GM18505 (cell line): ENCODE measurements at regions not wholly inside any gene's neighbourhood (a gene's known extent, or its start where the extent isn't known, plus 50 kb on each side); places are given as distances from the start of the nearest gene placed in this dataset.
"Not testable (repeated sequence)": the region's sequence is repeated elsewhere in the genome, so short reads cannot be mapped to it uniquely, and the experiment has no call there.

Source experiments
- ATAC-seq: cut with Tn5 transposase; IDR thresholded peaks from one replicate; pipeline ENCODE4 v1.9.1; 2021; ENCODE audit not compliant: unreplicated experiment
- POLR2A ChIP-seq: IDR thresholded peaks from 4 replicates; pipeline ENCODE4 v1.6.1; 2011; ENCODE audit warnings: borderline replicate concordance; ENCODE audit not compliant: insufficient read depth, insufficient read length; ENCODE audit errors: extremely low read depth

GRCh38 chr14:106606936-106607335 is 1080.6 kb downstream of the TMEM121 start:
- no peak for TF ChIP-seq POLR2A
- ATAC-seq: no peak

DNA sequence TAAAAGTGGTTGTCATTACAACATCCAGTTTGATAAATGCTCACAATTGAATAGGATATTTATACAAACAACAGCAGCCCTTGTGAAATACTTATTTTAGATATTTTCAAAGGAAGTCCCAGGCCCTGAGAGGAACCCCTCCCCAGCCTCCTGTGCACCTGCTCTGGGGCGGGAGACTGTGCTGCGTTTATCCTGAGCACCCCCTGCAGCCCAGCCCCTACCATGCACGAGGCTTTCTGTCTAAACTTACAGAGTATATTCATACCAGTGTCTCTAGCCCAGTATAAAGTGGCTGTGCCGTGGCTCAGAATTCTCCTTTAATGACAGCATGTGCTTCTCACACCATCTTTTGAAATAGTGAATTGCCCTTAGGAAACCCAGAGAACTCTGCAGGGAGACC is 1084.3 kb downstream of the TMEM121 start:
- no peak for TF ChIP-seq POLR2A
- no peak for ATAC-seq

DNA sequence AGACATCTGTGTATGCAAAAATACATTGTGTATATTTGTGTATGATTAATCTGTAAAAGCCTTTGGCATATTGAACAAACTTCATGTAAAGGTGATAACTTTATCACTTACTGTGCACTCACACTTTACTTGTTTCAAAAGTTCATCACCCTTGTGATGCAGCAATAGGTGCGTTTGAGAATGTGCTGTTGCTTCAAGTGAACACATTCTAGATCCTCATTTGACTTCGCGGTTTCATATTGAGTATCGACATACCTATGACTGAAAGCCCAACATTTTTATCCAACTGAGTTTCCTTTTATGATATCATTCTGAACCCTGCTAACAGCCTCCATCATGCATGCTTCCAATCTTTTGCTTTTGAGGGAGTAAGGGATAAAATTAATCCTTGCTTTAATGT is 1086.9 kb downstream of the TMEM121 start:
- no peak for ATAC-seq
- TF ChIP-seq POLR2A: no peak

DNA sequence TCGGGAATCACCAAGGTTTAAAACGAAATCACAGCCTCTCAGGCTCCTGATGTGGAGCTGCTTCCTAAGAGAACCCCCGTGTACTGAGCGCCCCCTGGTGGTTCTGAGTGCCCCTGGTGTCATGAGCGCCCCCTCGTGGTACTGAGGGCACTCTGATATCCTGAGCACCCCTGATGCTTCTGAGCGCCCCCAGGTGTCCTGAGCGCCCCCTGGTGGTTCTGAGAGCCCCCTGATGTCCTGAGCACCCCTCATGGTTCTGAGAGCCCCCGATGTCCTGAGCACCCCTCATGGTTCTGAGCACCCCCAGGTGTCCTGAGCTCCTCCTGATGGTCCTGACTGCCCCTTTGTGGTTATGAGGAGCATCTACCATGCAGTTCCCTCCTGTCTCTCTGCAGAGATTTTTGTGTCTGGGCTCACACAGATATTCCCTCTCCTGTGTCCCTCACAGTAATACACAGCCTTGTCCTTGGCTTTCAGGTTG is 1092.1 kb downstream of the TMEM121 start:
- not testable (repeated sequence) for ATAC-seq

DNA sequence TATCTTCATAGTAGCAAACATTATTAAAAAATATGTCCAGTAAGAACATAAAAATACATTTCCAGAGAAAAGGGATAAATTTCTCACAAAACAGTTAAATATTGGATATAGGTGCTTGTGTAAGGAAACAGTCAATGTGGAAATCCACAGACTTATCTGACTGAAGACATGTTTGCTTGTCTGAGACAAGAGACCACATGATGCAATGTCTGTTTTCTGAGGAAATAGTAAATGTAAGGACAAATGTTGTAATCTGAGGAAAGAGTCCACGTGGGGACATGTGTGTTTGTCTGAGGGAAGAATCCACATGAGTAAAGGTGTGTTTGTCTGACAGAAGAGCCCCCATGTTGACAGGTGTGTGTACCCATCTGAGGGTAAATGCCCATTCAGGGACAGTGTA is 1093.2 kb downstream of the TMEM121 start:
- no peak for TF ChIP-seq POLR2A
- ATAC-seq: no peak

DNA sequence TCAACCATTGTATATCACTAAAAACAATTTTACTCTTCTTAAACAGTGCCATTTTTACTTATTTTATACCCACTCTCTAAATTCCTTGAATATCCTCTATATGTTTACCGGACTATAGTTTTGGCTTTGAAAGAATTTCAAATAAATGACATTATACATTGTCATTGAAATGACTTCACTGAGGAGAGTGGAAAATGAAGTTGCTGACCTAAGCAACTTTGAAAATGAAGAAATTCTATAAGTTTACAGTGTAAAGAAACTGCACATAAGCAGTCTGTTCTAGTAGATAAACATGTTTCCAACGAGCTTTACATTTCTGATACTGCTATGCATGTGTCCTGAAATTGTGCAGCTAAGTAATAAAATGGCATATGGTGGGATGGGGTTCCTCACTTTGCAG is 1094.0 kb downstream of the TMEM121 start:
- no peak for ATAC-seq
- TF ChIP-seq POLR2A: no peak

DNA sequence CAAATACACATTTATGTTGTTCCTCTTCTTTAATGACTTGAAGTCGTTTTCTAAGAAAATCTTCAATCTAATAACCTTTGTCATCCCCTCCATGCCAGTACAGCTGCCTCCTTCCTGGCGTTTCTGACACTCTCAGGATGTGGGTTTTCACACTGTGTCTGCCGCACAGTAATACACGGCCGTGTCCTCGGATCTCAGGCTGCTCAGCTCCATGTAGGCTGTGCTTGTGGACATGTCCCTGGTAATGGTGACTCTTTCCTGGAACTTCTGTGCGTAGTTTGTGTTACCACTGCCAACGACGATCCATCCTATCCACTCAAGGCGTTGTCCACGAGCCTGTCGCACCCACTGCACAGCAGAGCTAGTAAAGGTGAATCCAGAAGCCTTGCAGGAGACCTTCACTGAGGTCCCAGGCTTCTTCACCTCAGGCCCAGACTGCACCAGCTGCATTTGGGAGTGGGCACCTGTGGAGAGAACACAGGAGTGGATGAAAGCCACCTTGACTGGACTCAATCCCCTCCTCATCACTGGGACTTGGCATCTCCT is 1095.9 kb downstream of the TMEM121 start:
- no peak for TF ChIP-seq POLR2A
- no peak for ATAC-seq

- TF ChIP-seq POLR2A: no peak
Measured at GRCh38 chr14:106625186-106625585, 1098.8 kb downstream of the TMEM121 start.

DNA sequence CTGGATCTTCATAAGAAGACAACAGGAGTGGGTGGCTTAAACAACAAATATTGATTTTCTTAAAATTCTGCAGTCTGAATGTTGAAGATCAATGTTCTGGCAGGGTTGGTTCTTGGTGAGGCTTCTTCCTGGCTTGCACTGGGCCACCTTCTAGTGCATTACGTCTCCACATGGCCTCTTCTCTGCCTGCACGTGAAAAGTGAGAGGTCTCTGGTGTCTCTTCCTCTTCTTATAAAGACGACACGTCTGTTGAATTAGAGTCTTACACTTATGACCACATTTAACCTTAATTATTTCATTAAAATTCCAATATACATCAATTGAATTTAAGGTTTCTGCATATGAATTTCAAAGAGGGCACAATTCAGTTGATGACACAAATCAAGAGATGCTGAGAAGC is 1100.1 kb downstream of the TMEM121 start:
- ATAC-seq: not testable (repeated sequence)

More at GRCh38 chr14:106625186-106625585, 1098.8 kb downstream of the TMEM121 start:
- no peak for ATAC-seq

- ATAC-seq: peak; percentile 52
Measured at GRCh38 chr14:106626942-106627588, 1100.7 kb downstream of the TMEM121 start.

DNA sequence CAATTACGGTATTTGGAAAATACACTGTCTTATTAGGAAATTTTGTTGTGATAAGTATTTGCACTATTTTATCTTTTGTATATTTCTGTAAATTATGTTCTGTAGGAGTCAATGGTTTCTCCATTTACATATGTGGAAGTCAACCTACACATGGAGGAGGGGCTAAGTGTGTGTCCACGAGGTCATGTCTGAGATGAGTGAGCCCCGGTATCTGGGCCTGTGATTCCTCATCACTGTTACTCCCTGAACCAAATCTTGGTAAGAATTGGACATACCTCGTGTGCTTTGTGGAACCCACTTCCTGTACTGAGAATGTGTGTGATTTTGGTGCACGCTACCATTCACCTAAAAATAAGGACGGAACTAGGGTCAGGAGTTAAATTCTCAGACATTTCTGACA is 1105.5 kb downstream of the TMEM121 start:
- no peak for ATAC-seq
- no peak for TF ChIP-seq POLR2A

GRCh38 chr14:106633721-106634120 is 1107.3 kb downstream of the TMEM121 start:
- no peak for TF ChIP-seq POLR2A

DNA sequence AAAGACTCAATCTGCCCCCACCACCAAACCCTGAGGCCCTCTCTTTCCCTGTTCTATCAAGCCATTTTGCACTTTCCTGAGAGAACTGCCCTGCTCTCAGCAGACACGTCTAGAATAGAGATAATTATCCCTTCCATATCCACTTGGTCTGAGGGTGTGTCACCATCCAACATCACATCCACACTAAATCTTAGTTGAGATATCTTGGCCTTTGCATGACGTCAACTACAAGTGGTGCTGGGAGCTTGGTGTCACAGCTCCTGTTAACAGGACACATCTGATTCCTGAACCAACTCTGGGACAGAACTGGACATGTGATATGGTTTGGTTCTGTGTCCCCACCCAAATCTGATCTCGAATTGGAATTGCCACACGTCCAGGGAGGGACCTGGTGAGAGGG is 1109.2 kb downstream of the TMEM121 start:
- ATAC-seq: no peak
- no peak for TF ChIP-seq POLR2A

More at GRCh38 chr14:106633721-106634120, 1107.3 kb downstream of the TMEM121 start:
- no peak for ATAC-seq

DNA sequence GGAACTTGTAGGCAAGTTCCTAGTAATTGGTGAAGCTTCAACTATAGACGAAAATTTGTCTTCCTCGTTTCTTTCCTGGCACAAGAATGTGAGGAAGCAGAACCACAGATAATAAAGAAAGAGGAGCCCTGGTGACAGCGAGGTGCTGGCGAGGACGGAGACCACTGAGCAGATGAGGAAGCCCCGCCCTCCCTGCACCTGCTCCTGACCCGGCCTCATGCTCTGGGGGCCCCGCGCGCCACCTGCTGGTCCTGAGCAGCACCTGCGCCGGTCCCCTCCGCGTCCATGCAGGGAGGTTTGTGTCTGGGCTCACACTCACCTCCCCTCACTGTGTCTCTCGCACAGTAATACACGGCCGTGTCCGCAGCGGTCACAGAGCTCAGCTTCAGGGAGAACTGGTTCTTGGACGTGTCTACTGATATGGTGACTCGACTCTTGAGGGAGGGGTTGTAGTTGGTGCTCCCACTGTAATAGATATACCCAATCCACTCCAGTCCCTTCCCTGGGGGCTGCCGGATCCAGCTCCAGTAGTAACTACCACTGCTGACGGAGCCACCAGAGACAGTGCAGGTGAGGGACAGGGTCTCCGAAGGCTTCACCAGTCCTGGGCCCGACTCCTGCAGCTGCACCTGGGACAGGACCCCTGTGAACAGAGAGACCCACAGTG is 1112.5 kb downstream of the TMEM121 start:
- ATAC-seq: not testable (repeated sequence)

DNA sequence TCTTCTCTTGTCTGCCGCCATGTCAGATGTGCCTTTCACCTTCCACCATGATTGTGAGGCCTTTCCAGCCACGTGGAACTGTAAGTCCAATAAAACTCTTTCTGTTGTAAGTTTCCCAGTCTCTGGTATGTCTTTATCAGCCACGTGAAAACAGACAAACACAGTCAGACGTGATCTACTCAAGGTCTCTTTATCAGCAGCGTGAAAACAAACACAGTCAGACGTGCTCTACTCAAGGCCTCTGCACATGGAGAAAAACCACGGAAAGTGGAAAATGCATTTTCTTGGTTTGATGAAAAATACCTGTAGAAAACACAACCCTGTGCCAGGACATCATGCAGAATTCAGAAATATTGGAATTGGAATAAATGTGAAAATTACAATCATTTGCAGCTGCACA is 1115.7 kb downstream of the TMEM121 start:
- TF ChIP-seq POLR2A: no peak
- no peak for ATAC-seq

GRCh38 chr14:106642971-106643370 is 1116.6 kb downstream of the TMEM121 start:
- ATAC-seq: not testable (repeated sequence)

DNA sequence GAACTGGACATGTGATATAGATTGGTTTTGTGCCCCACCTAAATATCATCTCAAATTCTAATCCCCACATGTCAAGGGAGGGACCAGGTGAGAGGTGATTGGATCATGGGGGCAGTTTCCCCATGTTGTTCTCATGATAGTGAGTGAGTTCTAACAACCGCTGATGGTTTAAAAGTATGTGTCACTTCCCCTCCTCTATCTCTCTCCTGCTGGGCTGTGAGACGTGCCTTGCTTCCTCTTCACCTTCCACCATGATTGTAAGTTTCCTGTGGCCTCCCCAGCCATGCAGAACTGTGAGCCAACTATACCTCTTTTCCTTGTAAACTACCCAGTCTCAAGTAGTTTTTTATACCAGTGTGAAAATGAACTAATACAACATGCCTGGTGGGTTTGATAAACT is 1122.5 kb downstream of the TMEM121 start:
- not testable (repeated sequence) for ATAC-seq
